ENCODE measurements at regions not wholly inside any gene's neighbourhood (a gene's known extent, or its start where the extent isn't known, plus 50 kb on each side); places are given as distances from the start of the nearest gene placed in this dataset.
"Not testable (repeated sequence)": the region's sequence is repeated elsewhere in the genome, so short reads cannot be mapped to it uniquely, and the experiment has no call there.

- Mint-ChIP-seq H3K36me3 (ENCODE audit: low read depth) (no peaks in the 10 kb centered on the region), H3K27ac (no peak overlapping the region), H3K4me1 (ENCODE audit: low read depth) (no peaks in the 10 kb centered on the region), H3K27me3 (ENCODE audit: low read depth) (no peaks in the 10 kb centered on the region), H3K4me3 (no peak overlapping the region), H3K9me3 (no peaks in the 10 kb centered on the region)
- DNase-seq, result no peak
- CTCF ChIA-PET, result interaction anchor here (0.6 to 0.7 kb wide), 2 partner anchors 142 to 217 kb away, joined by 3 to 8 read pairs; no protein-coding TSS in a partner anchor
- intact Hi-C loops (cut with micrococcal nuclease), result no loop called here
Measured at GRCh38 chr2:187640926-187641510, 86.8 kb upstream of the TFPI start.

- H3K36me3 Mint-ChIP-seq (ENCODE audit: low read depth), result no peaks in the 10 kb centered on the region
- no peak overlapping the region for H3K4me3 Mint-ChIP-seq
- H3K27me3 Mint-ChIP-seq (ENCODE audit: low read depth), result no peaks in the 10 kb centered on the region
- no peak overlapping the region for H3K27ac Mint-ChIP-seq
- no peak for DNase-seq
- H3K4me1 Mint-ChIP-seq (ENCODE audit: low read depth), result no peaks in the 10 kb centered on the region
- CTCF ChIA-PET, result no interaction called here
- no peaks in the 10 kb centered on the region for H3K9me3 Mint-ChIP-seq
- intact Hi-C loops (cut with micrococcal nuclease), result no loop called here
Measured at GRCh38 chr2:187642498-187642897, 88.3 kb upstream of the TFPI start.

DNA sequence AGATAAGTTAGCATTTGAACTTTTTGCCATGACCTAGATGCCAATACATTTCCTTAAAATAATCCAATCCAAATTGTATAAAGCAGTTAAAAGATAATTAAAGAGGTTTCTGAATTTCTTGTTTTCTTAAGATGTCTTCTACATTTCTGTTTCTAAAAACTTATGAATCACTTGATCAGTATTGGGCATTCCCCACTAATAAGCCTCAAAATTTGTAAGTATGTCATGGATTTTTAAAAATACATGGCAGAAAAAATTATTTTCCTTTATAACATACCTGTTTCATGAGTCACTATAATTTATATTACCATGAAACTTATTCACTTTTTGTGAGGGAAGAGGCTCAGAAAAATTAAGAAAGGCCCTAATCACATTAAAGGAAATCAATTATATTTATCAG is 90.3 kb upstream of the TFPI start:
- no peaks in the 10 kb centered on the region for H3K4me1 Mint-ChIP-seq (ENCODE audit: low read depth)
- no peak for DNase-seq
- no peaks in the 10 kb centered on the region for H3K9me3 Mint-ChIP-seq
- no peaks in the 10 kb centered on the region for H3K27me3 Mint-ChIP-seq (ENCODE audit: low read depth)
- no peaks in the 10 kb centered on the region for H3K36me3 Mint-ChIP-seq (ENCODE audit: low read depth)
- no peak overlapping the region for H3K27ac Mint-ChIP-seq
- intact Hi-C loops (cut with micrococcal nuclease), result no loop called here
- CTCF ChIA-PET, result interaction anchor here (1.0 kb wide), 1 partner anchor 144 kb away, joined by 3 read pairs; no protein-coding TSS in a partner anchor
- no peak overlapping the region for H3K4me3 Mint-ChIP-seq

GRCh38 chr2:187644981-187645380 is 90.7 kb upstream of the TFPI start:
- H3K27me3 Mint-ChIP-seq (ENCODE audit: low read depth), result no peaks in the 10 kb centered on the region
- CTCF ChIA-PET, result interaction anchor here (1.0 kb wide), 1 partner anchor 145 kb away, joined by 3 read pairs; no protein-coding TSS in a partner anchor
- intact Hi-C loops (cut with micrococcal nuclease), result no loop called here
- no peak overlapping the region for H3K27ac Mint-ChIP-seq
- no peaks in the 10 kb centered on the region for H3K4me1 Mint-ChIP-seq (ENCODE audit: low read depth)
- H3K9me3 Mint-ChIP-seq, result no peaks in the 10 kb centered on the region
- H3K36me3 Mint-ChIP-seq (ENCODE audit: low read depth), result no peaks in the 10 kb centered on the region
- DNase-seq, result no peak
- no peak overlapping the region for H3K4me3 Mint-ChIP-seq

DNA sequence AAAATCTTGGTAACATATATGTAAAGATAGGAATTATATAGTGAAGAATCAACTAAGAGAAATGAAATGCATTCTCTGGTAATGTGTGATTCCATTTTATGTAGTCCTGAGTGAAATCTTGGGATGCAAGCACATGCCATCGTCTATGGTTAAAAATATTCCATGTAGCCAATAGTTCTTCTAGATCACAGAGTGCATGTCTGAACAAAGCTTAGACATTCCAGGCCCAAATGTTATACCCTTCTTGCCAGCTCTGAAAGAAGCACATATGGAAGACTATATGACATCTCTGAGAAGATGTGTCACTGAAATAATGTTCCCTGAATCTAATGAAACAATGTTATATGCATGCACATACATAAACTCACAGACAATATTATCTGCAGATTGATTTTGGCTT is 92.3 kb upstream of the TFPI start:
- intact Hi-C loops (cut with micrococcal nuclease), result no loop called here
- DNase-seq, result no peak
- H3K36me3 Mint-ChIP-seq (ENCODE audit: low read depth), result no peaks in the 10 kb centered on the region

GRCh38 chr2:187654535-187654934 is 100.3 kb upstream of the TFPI start:
- Mint-ChIP-seq H3K36me3 (ENCODE audit: low read depth) (no peaks in the 10 kb centered on the region), H3K4me3 (no peak overlapping the region), H3K9me3 (no peaks in the 10 kb centered on the region), H3K27me3 (ENCODE audit: low read depth) (no peaks in the 10 kb centered on the region), H3K27ac (no peak overlapping the region), H3K4me1 (ENCODE audit: low read depth) (no peaks in the 10 kb centered on the region)
- CTCF ChIA-PET, result no interaction called here
- DNase-seq, result no peak
- intact Hi-C loops (cut with micrococcal nuclease), result no loop called here

More for the DNA sequence above, 92.3 kb upstream of the TFPI start:
- H3K9me3 Mint-ChIP-seq, result no peaks in the 10 kb centered on the region
- H3K4me1 Mint-ChIP-seq (ENCODE audit: low read depth), result no peaks in the 10 kb centered on the region
- H3K27ac Mint-ChIP-seq, result no peak overlapping the region
- H3K4me3 Mint-ChIP-seq, result no peak overlapping the region
- CTCF ChIA-PET, result no interaction called here
- no peaks in the 10 kb centered on the region for H3K27me3 Mint-ChIP-seq (ENCODE audit: low read depth)

DNA sequence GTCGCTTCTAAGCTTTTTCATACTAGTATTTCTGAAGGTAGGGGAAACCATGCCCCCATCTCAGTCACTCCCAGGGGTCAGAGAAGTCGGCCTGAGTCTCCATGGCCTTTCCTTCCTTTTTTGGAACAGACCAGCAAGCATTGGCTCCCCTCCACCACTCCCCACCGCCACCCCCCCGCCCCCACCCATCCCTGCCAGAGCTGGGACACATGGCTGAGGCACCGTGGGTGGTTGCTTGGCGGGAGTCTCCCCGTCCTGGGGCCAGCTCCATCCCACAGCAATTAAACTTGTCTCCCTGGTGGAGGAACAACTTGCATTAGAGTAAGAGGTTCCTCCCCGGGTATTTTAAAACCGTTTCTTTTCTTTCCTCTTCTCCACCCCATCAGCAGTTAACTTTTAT is 100.8 kb upstream of the TFPI start:
- intact Hi-C loops (cut with micrococcal nuclease), result no loop called here
- CTCF ChIA-PET, result no interaction called here
- Mint-ChIP-seq H3K4me1 (ENCODE audit: low read depth) (no peaks in the 10 kb centered on the region), H3K4me3 (no peak overlapping the region), H3K36me3 (ENCODE audit: low read depth) (no peaks in the 10 kb centered on the region), H3K9me3 (no peaks in the 10 kb centered on the region), H3K27ac (no peak overlapping the region), H3K27me3 (ENCODE audit: low read depth) (no peaks in the 10 kb centered on the region)
- no peak for DNase-seq

DNA sequence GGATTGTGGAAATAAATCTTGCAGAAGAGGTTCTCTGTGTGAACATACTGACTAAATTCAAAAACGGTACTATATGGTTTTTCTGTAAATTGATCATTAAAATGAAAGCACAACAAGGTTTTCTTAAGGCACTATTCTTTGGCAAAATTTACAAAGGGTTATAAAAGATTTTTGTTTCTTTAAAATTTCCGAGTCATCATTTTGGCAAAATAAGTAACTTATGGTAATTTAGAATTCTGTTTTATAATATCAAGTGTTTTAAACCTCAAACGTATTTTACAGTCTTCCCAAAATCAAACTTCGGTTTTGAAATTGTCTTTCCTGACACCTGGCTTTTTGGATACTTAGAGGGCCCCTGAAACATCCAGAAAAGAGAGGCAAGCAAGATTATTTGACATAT is 101.9 kb upstream of the TFPI start:
- H3K27me3 Mint-ChIP-seq (ENCODE audit: low read depth), result no peaks in the 10 kb centered on the region
- H3K27ac Mint-ChIP-seq, result no peak overlapping the region
- peaks cover 3% of the 10 kb centered on the region for H3K9me3 Mint-ChIP-seq
- CTCF ChIA-PET, result no interaction called here
- H3K4me3 Mint-ChIP-seq, result no peak overlapping the region
- no peaks in the 10 kb centered on the region for H3K4me1 Mint-ChIP-seq (ENCODE audit: low read depth)
- intact Hi-C loops (cut with micrococcal nuclease), result no loop called here
- H3K36me3 Mint-ChIP-seq (ENCODE audit: low read depth), result no peaks in the 10 kb centered on the region
- DNase-seq, result no peak

DNA sequence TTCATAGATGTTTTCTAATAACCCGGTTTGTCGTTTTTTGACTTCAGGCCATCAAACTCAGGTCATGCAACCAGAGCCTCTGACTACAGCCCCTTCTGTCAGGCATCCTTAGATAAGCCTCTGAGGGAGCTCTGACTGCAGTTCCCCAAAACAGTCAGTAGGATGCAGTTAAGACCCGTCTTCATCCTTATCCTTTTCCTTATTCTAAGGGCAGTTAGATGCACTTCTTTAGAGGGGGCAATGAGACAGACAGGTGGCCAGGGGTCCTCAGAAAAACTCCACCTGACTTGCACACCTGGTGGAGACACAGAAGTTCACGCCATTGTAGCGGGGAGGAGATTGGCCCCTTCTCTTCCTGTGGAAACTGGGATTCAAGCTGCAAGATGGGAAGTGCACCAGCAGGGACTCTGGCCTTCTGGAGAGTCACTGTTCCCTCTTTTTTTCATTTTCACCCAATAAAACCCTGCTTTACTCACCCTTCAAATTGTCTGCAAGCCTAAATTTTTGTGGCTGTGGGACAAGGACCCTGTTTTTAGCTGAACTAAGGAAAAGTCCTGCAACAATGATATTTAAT is 104.8 kb upstream of the TFPI start:
- H3K27ac Mint-ChIP-seq, result no peak overlapping the region
- no peaks in the 10 kb centered on the region for H3K27me3 Mint-ChIP-seq (ENCODE audit: low read depth)
- no peak overlapping the region for H3K4me3 Mint-ChIP-seq
- CTCF ChIA-PET, result no interaction called here
- no peaks in the 10 kb centered on the region for H3K36me3 Mint-ChIP-seq (ENCODE audit: low read depth)
- intact Hi-C loops (cut with micrococcal nuclease), result no loop called here
- DNase-seq, result no peak
- peaks cover 3% of the 10 kb centered on the region for H3K9me3 Mint-ChIP-seq
- no peaks in the 10 kb centered on the region for H3K4me1 Mint-ChIP-seq (ENCODE audit: low read depth)

- H3K9me3 Mint-ChIP-seq; DNase-seq; CTCF ChIA-PET; H3K4me1 Mint-ChIP-seq (ENCODE audit: low read depth); H3K36me3 Mint-ChIP-seq (ENCODE audit: low read depth); H3K27me3 Mint-ChIP-seq (ENCODE audit: low read depth); H3K4me3 Mint-ChIP-seq; H3K27ac Mint-ChIP-seq; intact Hi-C loops (cut with micrococcal nuclease): not testable (repeated sequence)
Measured at GRCh38 chr2:187676050-187676449, 121.8 kb upstream of the TFPI start.

DNA sequence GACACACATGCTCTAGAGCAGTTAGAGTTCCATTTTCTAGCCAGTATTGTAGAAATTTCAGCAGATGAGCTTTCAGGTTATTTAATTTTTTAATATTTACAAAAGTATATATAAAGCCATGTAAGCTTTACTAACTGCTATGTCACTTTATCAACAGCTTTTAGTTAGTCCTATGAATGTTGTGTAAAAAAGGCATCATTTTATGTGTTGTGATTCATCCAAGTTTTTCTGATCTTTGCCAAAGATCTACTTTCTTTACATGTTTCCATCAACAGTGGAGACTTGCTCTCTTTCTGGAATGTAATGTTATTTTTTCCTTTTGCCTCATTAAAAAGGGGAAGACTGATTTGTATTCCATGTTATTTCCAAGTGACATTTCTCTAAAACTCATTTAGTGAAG is 125.2 kb upstream of the TFPI start:
- H3K27me3 Mint-ChIP-seq (ENCODE audit: low read depth), result no peaks in the 10 kb centered on the region
- no peaks in the 10 kb centered on the region for H3K36me3 Mint-ChIP-seq (ENCODE audit: low read depth)
- no peak overlapping the region for H3K27ac Mint-ChIP-seq
- H3K9me3 Mint-ChIP-seq, result no peaks in the 10 kb centered on the region
- H3K4me3 Mint-ChIP-seq, result no peak overlapping the region
- intact Hi-C loops (cut with micrococcal nuclease), result no loop called here
- CTCF ChIA-PET, result interaction anchor here (1.1 kb wide), 1 partner anchor 693 kb away, joined by 3 read pairs; no protein-coding TSS in a partner anchor
- no peak for DNase-seq
- H3K4me1 Mint-ChIP-seq (ENCODE audit: low read depth), result no peaks in the 10 kb centered on the region

GRCh38 chr2:187684174-187684573 is 129.9 kb upstream of the TFPI start:
- intact Hi-C loops (cut with micrococcal nuclease), result no loop called here
- H3K4me1 Mint-ChIP-seq (ENCODE audit: low read depth), result no peaks in the 10 kb centered on the region
- no peak overlapping the region for H3K4me3 Mint-ChIP-seq
- no peaks in the 10 kb centered on the region for H3K27me3 Mint-ChIP-seq (ENCODE audit: low read depth)
- H3K27ac Mint-ChIP-seq, result no peak overlapping the region
- CTCF ChIA-PET, result no interaction called here
- DNase-seq, result no peak
- no peaks in the 10 kb centered on the region for H3K36me3 Mint-ChIP-seq (ENCODE audit: low read depth)
- H3K9me3 Mint-ChIP-seq, result no peaks in the 10 kb centered on the region

DNA sequence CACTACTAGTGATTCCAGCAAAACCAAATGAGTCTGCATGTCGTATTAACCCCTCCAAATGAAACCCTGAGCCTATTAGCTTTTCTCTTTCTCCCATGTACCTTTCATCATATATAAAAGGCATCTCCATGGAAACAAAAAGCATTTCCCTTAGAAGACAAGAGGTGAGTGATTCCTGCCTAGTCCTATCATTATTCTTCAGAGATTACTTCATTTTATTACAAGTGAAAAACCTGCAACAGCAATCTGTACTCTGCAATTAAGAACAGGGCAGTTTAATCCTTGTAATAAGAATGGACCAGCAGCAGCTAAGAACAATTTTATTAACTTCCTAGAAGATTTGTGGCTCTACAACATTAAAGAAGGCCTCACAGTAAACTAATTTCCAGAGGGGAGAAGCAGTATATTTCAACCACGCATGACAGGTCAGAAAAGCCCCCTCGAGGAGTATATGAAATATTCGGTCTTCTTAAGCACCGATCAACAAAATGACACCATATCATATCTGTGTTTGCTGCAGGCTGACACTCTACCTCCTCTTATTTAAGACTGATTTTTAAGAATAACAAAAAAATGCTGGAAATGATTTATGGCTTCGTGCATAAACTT is 132.3 kb upstream of the TFPI start:
- no peaks in the 10 kb centered on the region for H3K27me3 Mint-ChIP-seq (ENCODE audit: low read depth)
- CTCF ChIA-PET, result no interaction called here
- no peak overlapping the region for H3K4me3 Mint-ChIP-seq
- H3K4me1 Mint-ChIP-seq (ENCODE audit: low read depth), result no peaks in the 10 kb centered on the region
- H3K27ac Mint-ChIP-seq, result no peak overlapping the region
- intact Hi-C loops (cut with micrococcal nuclease), result no loop called here
- H3K36me3 Mint-ChIP-seq (ENCODE audit: low read depth), result no peaks in the 10 kb centered on the region
- no peak for DNase-seq
- no peaks in the 10 kb centered on the region for H3K9me3 Mint-ChIP-seq
